ENCODE measurements at regions not wholly inside any gene's neighbourhood (a gene's known extent, or its start where the extent isn't known, plus 50 kb on each side); places are given as distances from the start of the nearest gene placed in this dataset.

- ATAC-seq = no peak
- TF ChIP-seq CTCF (IDR thresholded peaks at IDR 0.05 in 4 of 5, conservative IDR thresholded peaks at IDR 0.05 in 1 of 5) = no peak
- TF ChIP-seq POLR2A (IDR thresholded peaks at IDR 0.05) = no peak
- Histone ChIP-seq H3K27ac (no peak overlapping the region), H3K9me3 (no peaks in the 10 kb centered on the region), H3K4me3 (no peak overlapping the region), H3K36me3 (no peaks in the 10 kb centered on the region), H3K4me1 (no peaks in the 10 kb centered on the region), H3K27me3 (no peaks in the 10 kb centered on the region)
- DNase-seq = no peak
- in situ Hi-C loops (cut with MboI; ENCODE audit: low sequenced_read_pairs in 4 of 4) = no loop called here
- intact Hi-C loops (cut with DNase I; ENCODE audit: low total_unique reads) = no loop called here
Measured at GRCh38 chr2:125643128-125643527, 1012.8 kb upstream of the GYPC start.

DNA sequence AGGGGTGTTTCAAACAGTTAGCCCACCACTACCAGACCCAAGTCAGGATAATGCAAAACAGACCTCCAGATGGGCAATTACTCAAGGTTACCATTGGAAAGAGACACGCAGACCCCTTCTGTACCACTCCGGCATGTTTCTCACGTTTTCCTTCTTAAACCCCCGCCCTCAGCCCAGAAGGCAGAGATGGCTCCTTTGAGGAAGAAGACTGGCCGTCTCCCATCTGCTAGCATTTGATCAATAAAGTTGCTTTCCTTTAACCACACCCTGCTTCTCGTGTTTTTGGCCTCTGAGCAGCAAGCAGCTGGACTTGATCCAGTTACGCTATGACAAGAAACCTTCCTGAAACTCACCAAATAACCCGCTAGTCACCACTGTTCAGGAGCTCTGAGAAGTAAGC lies 1012.4 kb upstream of the GYPC start:
- no peaks in the 10 kb centered on the region for H3K36me3 ChIP-seq
- in situ Hi-C loops (cut with MboI; ENCODE audit: low sequenced_read_pairs in 4 of 4) (no loop called here), intact Hi-C loops (cut with DNase I; ENCODE audit: low total_unique reads) (no loop called here)
- H3K27ac ChIP-seq = no peak overlapping the region
- ATAC-seq (no peak), DNase-seq (no peak)
- H3K4me3 ChIP-seq = no peak overlapping the region
- no peaks in the 10 kb centered on the region for H3K27me3 ChIP-seq
- TF ChIP-seq CTCF (IDR thresholded peaks at IDR 0.05 in 4 of 5, conservative IDR thresholded peaks at IDR 0.05 in 1 of 5) = no peak
- TF ChIP-seq POLR2A (IDR thresholded peaks at IDR 0.05) = no peak
- H3K4me1 ChIP-seq = no peaks in the 10 kb centered on the region
- no peaks in the 10 kb centered on the region for H3K9me3 ChIP-seq

DNA sequence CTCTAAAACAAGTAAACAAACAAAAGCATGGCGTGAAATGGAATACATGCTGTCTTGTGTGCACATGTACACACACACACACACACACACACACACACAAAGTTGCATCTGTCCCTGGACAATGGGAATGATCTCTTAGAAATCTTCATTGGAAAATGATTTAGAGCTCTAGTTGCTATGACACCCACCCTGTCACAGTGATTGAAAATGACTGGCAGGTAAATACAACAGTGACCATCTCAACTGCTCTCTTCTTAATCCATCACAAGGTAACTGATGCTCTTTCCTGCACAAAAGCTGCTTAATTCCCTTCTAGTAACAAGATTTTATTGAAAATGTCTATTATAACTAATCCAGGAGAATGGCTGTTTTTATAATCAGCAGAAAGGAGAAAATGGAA lies 1011.7 kb upstream of the GYPC start:
- H3K9me3 ChIP-seq = no peaks in the 10 kb centered on the region
- ATAC-seq (no peak), DNase-seq (no peak)
- intact Hi-C loops (cut with DNase I; ENCODE audit: low total_unique reads) (no loop called here), in situ Hi-C loops (cut with MboI; ENCODE audit: low sequenced_read_pairs in 4 of 4) (no loop called here)
- no peak overlapping the region for H3K27ac ChIP-seq
- no peaks in the 10 kb centered on the region for H3K27me3 ChIP-seq
- no peak for TF ChIP-seq POLR2A (IDR thresholded peaks at IDR 0.05)
- no peak for TF ChIP-seq CTCF (IDR thresholded peaks at IDR 0.05 in 4 of 5, conservative IDR thresholded peaks at IDR 0.05 in 1 of 5)
- no peaks in the 10 kb centered on the region for H3K4me1 ChIP-seq
- no peak overlapping the region for H3K4me3 ChIP-seq
- H3K36me3 ChIP-seq = no peaks in the 10 kb centered on the region

GRCh38 chr2:125652280-125652679 lies 1003.7 kb upstream of the GYPC start:
- Histone ChIP-seq H3K27me3 (no peaks in the 10 kb centered on the region), H3K27ac (no peak overlapping the region), H3K9me3 (no peaks in the 10 kb centered on the region), H3K36me3 (no peaks in the 10 kb centered on the region), H3K4me3 (no peak overlapping the region), H3K4me1 (no peaks in the 10 kb centered on the region)
- intact Hi-C loops (cut with DNase I; ENCODE audit: low total_unique reads) = no loop called here
- DNase-seq = no peak
- ATAC-seq = no peak
- in situ Hi-C loops (cut with MboI; ENCODE audit: low sequenced_read_pairs in 4 of 4) = no loop called here
- TF ChIP-seq CTCF (IDR thresholded peaks at IDR 0.05 in 4 of 5, conservative IDR thresholded peaks at IDR 0.05 in 1 of 5) = no peak

DNA sequence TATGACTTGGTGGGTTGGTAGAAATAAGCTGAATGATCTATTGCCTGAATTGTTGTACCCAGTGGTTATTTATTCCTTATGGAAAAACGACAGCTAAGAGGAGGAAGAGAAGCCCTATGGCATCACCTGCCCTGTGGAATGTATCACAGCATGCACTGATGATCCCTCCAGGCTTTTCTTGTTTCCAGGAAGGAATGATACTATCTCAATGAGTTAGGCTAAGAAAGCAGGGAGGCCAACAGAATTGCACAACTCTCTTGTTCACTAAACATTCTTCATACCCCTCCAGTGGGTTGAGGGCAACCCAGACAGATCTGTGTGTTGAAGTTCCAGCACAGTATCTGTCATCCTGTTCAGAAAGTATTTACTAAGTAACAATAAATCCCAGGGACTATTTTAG lies 1001.7 kb upstream of the GYPC start:
- H3K9me3 ChIP-seq = no peaks in the 10 kb centered on the region
- H3K36me3 ChIP-seq = no peaks in the 10 kb centered on the region
- H3K27ac ChIP-seq = no peak overlapping the region
- H3K4me3 ChIP-seq = no peak overlapping the region
- in situ Hi-C loops (cut with MboI; ENCODE audit: low sequenced_read_pairs in 4 of 4) = no loop called here
- intact Hi-C loops (cut with DNase I; ENCODE audit: low total_unique reads) = no loop called here
- DNase-seq = no peak
- TF ChIP-seq CTCF (IDR thresholded peaks at IDR 0.05 in 4 of 5, conservative IDR thresholded peaks at IDR 0.05 in 1 of 5) (no peak), POLR2A (IDR thresholded peaks at IDR 0.05) (no peak)
- H3K4me1 ChIP-seq = no peaks in the 10 kb centered on the region
- no peak for ATAC-seq
- no peaks in the 10 kb centered on the region for H3K27me3 ChIP-seq

Data from gastrocnemius medialis (tissue), 4 donors.